T-helper 1 cell treated with Interleukin-12 subunit alpha and Interleukin-12 subunit beta and Interleukin-4 antibody, amounts not matched to agents 30 μg/mL and 1 μg/mL, for 36 hours (primary cell): ENCODE measurements at regions not wholly inside any gene's neighbourhood (a gene's known extent, or its start where the extent isn't known, plus 50 kb on each side); places are given as distances from the start of the nearest gene placed in this dataset.
"Not testable (repeated sequence)": the region's sequence is repeated elsewhere in the genome, so short reads cannot be mapped to it uniquely, and the experiment has no call there.

ENCODE experiments used
- H3K27ac Mint-ChIP-seq: one replicate; pipeline ENCODE4 v1.8.0; 2021; ENCODE audit warnings: mild to moderate bottlenecking, mixed read lengths
- H3K27me3 Mint-ChIP-seq: one replicate; pipeline ENCODE4 v1.8.0; 2021; ENCODE audit warnings: low read depth, mixed read lengths
- H3K36me3 Mint-ChIP-seq: one replicate; pipeline ENCODE4 v1.8.0; 2021; ENCODE audit warnings: low read depth, mixed read lengths
- H3K4me1 Mint-ChIP-seq: one replicate; pipeline ENCODE4 v1.8.0; 2021; ENCODE audit warnings: low read depth, mixed read lengths
- H3K4me3 Mint-ChIP-seq: one replicate; pipeline ENCODE4 v1.8.0; 2021; ENCODE audit warnings: mild to moderate bottlenecking, moderate library complexity, mixed read lengths
- H3K9me3 Mint-ChIP-seq: one replicate; pipeline ENCODE4 v1.8.0; 2021; ENCODE audit warnings: mixed read lengths

- Mint-ChIP-seq H3K9me3 (peaks cover 4% of the 10 kb centered on the region), H3K36me3 (no peaks in the 10 kb centered on the region), H3K4me1 (no peaks in the 10 kb centered on the region), H3K27ac (no peak overlapping the region), H3K4me3 (no peak overlapping the region), H3K27me3 (no peaks in the 10 kb centered on the region)
Observed at GRCh38 chr6:77292564-77293546, 170.4 kb downstream of the HTR1B start.

- Mint-ChIP-seq H3K4me1 (no peaks in the 10 kb centered on the region), H3K36me3 (no peaks in the 10 kb centered on the region), H3K4me3 (no peak overlapping the region), H3K27me3 (no peaks in the 10 kb centered on the region), H3K9me3 (peaks cover 4% of the 10 kb centered on the region), H3K27ac (no peak overlapping the region)
Observed at GRCh38 chr6:77290798-77291197, 172.5 kb downstream of the HTR1B start.

GRCh38 chr6:77286541-77286940 is 176.8 kb downstream of the HTR1B start:
- Mint-ChIP-seq H3K36me3 (no peaks in the 10 kb centered on the region), H3K4me1 (no peaks in the 10 kb centered on the region), H3K9me3 (peaks cover 5% of the 10 kb centered on the region), H3K27me3 (no peaks in the 10 kb centered on the region), H3K27ac (no peak overlapping the region), H3K4me3 (no peak overlapping the region)

GRCh38 chr6:77273929-77274328 is 189.4 kb downstream of the HTR1B start:
- Mint-ChIP-seq H3K9me3 (peaks cover 16% of the 10 kb centered on the region), H3K36me3 (no peaks in the 10 kb centered on the region), H3K4me1 (no peaks in the 10 kb centered on the region), H3K27ac (no peak overlapping the region), H3K4me3 (no peak overlapping the region), H3K27me3 (no peaks in the 10 kb centered on the region)

GRCh38 chr6:77264970-77265369 is 198.3 kb downstream of the HTR1B start:
- Mint-ChIP-seq H3K4me1 (no peaks in the 10 kb centered on the region), H3K9me3 (peaks cover 14% of the 10 kb centered on the region), H3K27ac (no peak overlapping the region), H3K4me3 (no peak overlapping the region), H3K27me3 (no peaks in the 10 kb centered on the region), H3K36me3 (no peaks in the 10 kb centered on the region)

GRCh38 chr6:77263003-77263402 is 200.3 kb downstream of the HTR1B start:
- no peaks in the 10 kb centered on the region for H3K36me3 Mint-ChIP-seq
- H3K9me3 Mint-ChIP-seq, result peaks cover 15% of the 10 kb centered on the region
- no peak overlapping the region for H3K27ac Mint-ChIP-seq
- no peak overlapping the region for H3K4me3 Mint-ChIP-seq
- H3K27me3 Mint-ChIP-seq, result no peaks in the 10 kb centered on the region
- H3K4me1 Mint-ChIP-seq, result no peaks in the 10 kb centered on the region

GRCh38 chr6:77251801-77252200 is 211.5 kb downstream of the HTR1B start:
- not testable (repeated sequence) for H3K4me1 Mint-ChIP-seq, H3K9me3 Mint-ChIP-seq, H3K27ac Mint-ChIP-seq, H3K4me3 Mint-ChIP-seq, H3K27me3 Mint-ChIP-seq, H3K36me3 Mint-ChIP-seq

- Mint-ChIP-seq H3K4me1 (no peaks in the 10 kb centered on the region), H3K36me3 (no peaks in the 10 kb centered on the region), H3K27ac (no peak overlapping the region), H3K4me3 (no peak overlapping the region), H3K9me3 (peaks cover 4% of the 10 kb centered on the region), H3K27me3 (no peaks in the 10 kb centered on the region)
Observed at GRCh38 chr6:77249560-77249959, 213.7 kb downstream of the HTR1B start.

GRCh38 chr6:77245026-77245425 is 218.3 kb downstream of the HTR1B start:
- no peak overlapping the region for H3K27ac Mint-ChIP-seq
- H3K4me1 Mint-ChIP-seq, result no peaks in the 10 kb centered on the region
- H3K4me3 Mint-ChIP-seq, result no peak overlapping the region
- no peaks in the 10 kb centered on the region for H3K36me3 Mint-ChIP-seq
- no peaks in the 10 kb centered on the region for H3K27me3 Mint-ChIP-seq
- peaks cover 3% of the 10 kb centered on the region for H3K9me3 Mint-ChIP-seq

GRCh38 chr6:77231438-77232305 is 231.6 kb downstream of the HTR1B start:
- H3K27me3 Mint-ChIP-seq, result no peaks in the 10 kb centered on the region
- peaks cover 5% of the 10 kb centered on the region for H3K9me3 Mint-ChIP-seq
- no peak overlapping the region for H3K4me3 Mint-ChIP-seq
- H3K27ac Mint-ChIP-seq, result no peak overlapping the region
- H3K36me3 Mint-ChIP-seq, result no peaks in the 10 kb centered on the region
- no peaks in the 10 kb centered on the region for H3K4me1 Mint-ChIP-seq

GRCh38 chr6:77228279-77228678 is 235.0 kb downstream of the HTR1B start:
- Mint-ChIP-seq H3K4me3 (no peak overlapping the region), H3K9me3 (peaks cover 5% of the 10 kb centered on the region), H3K36me3 (no peaks in the 10 kb centered on the region), H3K27me3 (no peaks in the 10 kb centered on the region), H3K4me1 (no peaks in the 10 kb centered on the region), H3K27ac (no peak overlapping the region)

- no peaks in the 10 kb centered on the region for H3K27me3 Mint-ChIP-seq
- no peak overlapping the region for H3K4me3 Mint-ChIP-seq
- peaks cover 7% of the 10 kb centered on the region for H3K9me3 Mint-ChIP-seq
- H3K4me1 Mint-ChIP-seq, result no peaks in the 10 kb centered on the region
- H3K36me3 Mint-ChIP-seq, result no peaks in the 10 kb centered on the region
- H3K27ac Mint-ChIP-seq, result no peak overlapping the region
Observed at GRCh38 chr6:77217896-77218295, 245.4 kb downstream of the HTR1B start.

GRCh38 chr6:77205936-77206335 is 257.4 kb downstream of the HTR1B start:
- Mint-ChIP-seq H3K27ac (no peak overlapping the region), H3K9me3 (no peaks in the 10 kb centered on the region), H3K4me1 (no peaks in the 10 kb centered on the region), H3K27me3 (no peaks in the 10 kb centered on the region), H3K36me3 (no peaks in the 10 kb centered on the region), H3K4me3 (no peak overlapping the region)

- Mint-ChIP-seq H3K9me3 (no peaks in the 10 kb centered on the region), H3K4me1 (no peaks in the 10 kb centered on the region), H3K36me3 (no peaks in the 10 kb centered on the region), H3K27me3 (no peaks in the 10 kb centered on the region), H3K4me3 (no peak overlapping the region), H3K27ac (no peak overlapping the region)
Observed at GRCh38 chr6:77204555-77204954, 258.7 kb downstream of the HTR1B start.

- H3K36me3 Mint-ChIP-seq, result no peaks in the 10 kb centered on the region
- H3K9me3 Mint-ChIP-seq, result peaks cover 14% of the 10 kb centered on the region
- H3K27ac Mint-ChIP-seq, result no peak overlapping the region
- H3K4me1 Mint-ChIP-seq, result no peaks in the 10 kb centered on the region
- no peak overlapping the region for H3K4me3 Mint-ChIP-seq
- H3K27me3 Mint-ChIP-seq, result no peaks in the 10 kb centered on the region
Observed at GRCh38 chr6:77183447-77183846, 279.8 kb downstream of the HTR1B start.
